ENCODE measurements at regions not wholly inside any gene's neighbourhood (a gene's known extent, or its start where the extent isn't known, plus 50 kb on each side); places are given as distances from the start of the nearest gene placed in this dataset.

GRCh38 chr18:67728364-67728763 is 211.8 kb upstream of the DSEL start:
- no peaks in the 10 kb centered on the region for H3K36me3 ChIP-seq (ENCODE audit: low read depth)

GRCh38 chr18:67726882-67727281 is 210.4 kb upstream of the DSEL start:
- Histone ChIP-seq H3K9me2 (ENCODE audit: insufficient read depth) (no peaks in the 10 kb centered on the region), H3K4me2 (ENCODE audit: unreplicated experiment) (no peak overlapping the region), H3K9me3 (ENCODE audit: low read depth) (no peaks in the 10 kb centered on the region), H4K20me1 (ENCODE audit: insufficient read depth) (no peaks in the 10 kb centered on the region), H3K9ac (no peak overlapping the region), H3K4me3 (no peak overlapping the region), H3F3A (ENCODE audit: insufficient read depth) (peaks cover 18% of the 10 kb centered on the region), H3K79me2 (ENCODE audit: insufficient read depth) (no peaks in the 10 kb centered on the region), H3K27me3 (replicated peaks; ENCODE audit: insufficient read depth) (no peaks in the 10 kb centered on the region), H2AFZ (no peak overlapping the region), H3K4me1 (ENCODE audit: insufficient read depth) (peaks cover 19% of the 10 kb centered on the region), H3K36me3 (ENCODE audit: low read depth) (no peaks in the 10 kb centered on the region), H3K27ac (no peak overlapping the region)
- in situ Hi-C loops (cut with MboI), result no loop called here
- TF ChIP-seq EZH2phosphoT487 (IDR thresholded peaks at IDR 0.05; ENCODE audit: insufficient read depth, low read depth), result no peak
- no peak for TF ChIP-seq EZH2 (IDR thresholded peaks at IDR 0.05; ENCODE audit: insufficient read depth, poor library complexity, severe bottlenecking)
- DNase-seq, result no peak
- WGBS, 2 experiments (ENCODE audit: low coverage in 1 of 2, low lambda C conversion rate in 2 of 2, missing lambda C conversion rate in 2 of 2), result 47 to 48% methylated on average over 2 of the region's 2 CpGs

More at GRCh38 chr18:67728364-67728763, 211.8 kb upstream of the DSEL start:
- H3K4me3 ChIP-seq, result no peak overlapping the region
- no peak for TF ChIP-seq EZH2 (IDR thresholded peaks at IDR 0.05; ENCODE audit: insufficient read depth, poor library complexity, severe bottlenecking)
- TF ChIP-seq EZH2phosphoT487 (IDR thresholded peaks at IDR 0.05; ENCODE audit: insufficient read depth, low read depth), result no peak
- H3K27me3 ChIP-seq (replicated peaks; ENCODE audit: insufficient read depth), result no peaks in the 10 kb centered on the region
- H3K9me3 ChIP-seq (ENCODE audit: low read depth), result no peaks in the 10 kb centered on the region
- H3K4me1 ChIP-seq (ENCODE audit: insufficient read depth), result peaks cover 34% of the 10 kb centered on the region
- H3K9ac ChIP-seq, result no peak overlapping the region
- H3K9me2 ChIP-seq (ENCODE audit: insufficient read depth), result no peaks in the 10 kb centered on the region
- 90 to 93% methylated on average over 2 of the region's 2 CpGs for WGBS, 2 experiments (ENCODE audit: low coverage in 1 of 2, low lambda C conversion rate in 2 of 2, missing lambda C conversion rate in 2 of 2)
- no peaks in the 10 kb centered on the region for H3K79me2 ChIP-seq (ENCODE audit: insufficient read depth)
- DNase-seq, result no peak
- H3K27ac ChIP-seq, result no peak overlapping the region
- no peak overlapping the region for H2AFZ ChIP-seq
- H3F3A ChIP-seq (ENCODE audit: insufficient read depth), result peaks cover 27% of the 10 kb centered on the region
- H3K4me2 ChIP-seq (ENCODE audit: unreplicated experiment), result no peak overlapping the region
- in situ Hi-C loops (cut with MboI), result no loop called here
- no peaks in the 10 kb centered on the region for H4K20me1 ChIP-seq (ENCODE audit: insufficient read depth)

- Histone ChIP-seq H4K20me1 (ENCODE audit: insufficient read depth) (no peaks in the 10 kb centered on the region), H2AFZ (no peak overlapping the region), H3K36me3 (ENCODE audit: low read depth) (no peaks in the 10 kb centered on the region), H3K4me2 (ENCODE audit: unreplicated experiment) (no peak overlapping the region), H3K4me1 (ENCODE audit: insufficient read depth) (no peaks in the 10 kb centered on the region), H3K9ac (no peak overlapping the region), H3K9me3 (ENCODE audit: low read depth) (no peaks in the 10 kb centered on the region), H3F3A (ENCODE audit: insufficient read depth) (no peaks in the 10 kb centered on the region), H3K27me3 (replicated peaks; ENCODE audit: insufficient read depth) (no peaks in the 10 kb centered on the region), H3K9me2 (ENCODE audit: insufficient read depth) (no peaks in the 10 kb centered on the region), H3K27ac (no peak overlapping the region), H3K4me3 (no peak overlapping the region), H3K79me2 (ENCODE audit: insufficient read depth) (no peaks in the 10 kb centered on the region)
- 79 to 84% methylated on average over 8 of the region's 8 CpGs for WGBS, 2 experiments (ENCODE audit: low coverage in 1 of 2, low lambda C conversion rate in 2 of 2, missing lambda C conversion rate in 2 of 2)
- in situ Hi-C loops (cut with MboI), result no loop called here
- no peak for DNase-seq
- TF ChIP-seq EZH2 (IDR thresholded peaks at IDR 0.05; ENCODE audit: insufficient read depth, poor library complexity, severe bottlenecking), result no peak
- TF ChIP-seq EZH2phosphoT487 (IDR thresholded peaks at IDR 0.05; ENCODE audit: insufficient read depth, low read depth), result no peak
Measured at GRCh38 chr18:67717800-67718199, 201.3 kb upstream of the DSEL start.

- Histone ChIP-seq H3K27me3 (replicated peaks; ENCODE audit: insufficient read depth) (no peaks in the 10 kb centered on the region), H3K79me2 (ENCODE audit: insufficient read depth) (no peaks in the 10 kb centered on the region), H3K9ac (no peak overlapping the region), H3K9me2 (ENCODE audit: insufficient read depth) (no peaks in the 10 kb centered on the region), H3K4me3 (no peak overlapping the region), H4K20me1 (ENCODE audit: insufficient read depth) (no peaks in the 10 kb centered on the region), H3K27ac (no peak overlapping the region), H3K4me2 (ENCODE audit: unreplicated experiment) (no peak overlapping the region), H3F3A (ENCODE audit: insufficient read depth) (no peaks in the 10 kb centered on the region), H2AFZ (no peak overlapping the region), H3K9me3 (ENCODE audit: low read depth) (no peaks in the 10 kb centered on the region), H3K36me3 (ENCODE audit: low read depth) (no peaks in the 10 kb centered on the region), H3K4me1 (ENCODE audit: insufficient read depth) (no peaks in the 10 kb centered on the region)
- 90 to 93% methylated on average over 2 of the region's 2 CpGs for WGBS, 2 experiments (ENCODE audit: low coverage in 1 of 2, low lambda C conversion rate in 2 of 2, missing lambda C conversion rate in 2 of 2)
- no peak for TF ChIP-seq EZH2 (IDR thresholded peaks at IDR 0.05; ENCODE audit: insufficient read depth, poor library complexity, severe bottlenecking)
- no peak for TF ChIP-seq EZH2phosphoT487 (IDR thresholded peaks at IDR 0.05; ENCODE audit: insufficient read depth, low read depth)
- no peak for DNase-seq
- in situ Hi-C loops (cut with MboI), result no loop called here
Measured at GRCh38 chr18:67715567-67715966, 199.0 kb upstream of the DSEL start.

DNA sequence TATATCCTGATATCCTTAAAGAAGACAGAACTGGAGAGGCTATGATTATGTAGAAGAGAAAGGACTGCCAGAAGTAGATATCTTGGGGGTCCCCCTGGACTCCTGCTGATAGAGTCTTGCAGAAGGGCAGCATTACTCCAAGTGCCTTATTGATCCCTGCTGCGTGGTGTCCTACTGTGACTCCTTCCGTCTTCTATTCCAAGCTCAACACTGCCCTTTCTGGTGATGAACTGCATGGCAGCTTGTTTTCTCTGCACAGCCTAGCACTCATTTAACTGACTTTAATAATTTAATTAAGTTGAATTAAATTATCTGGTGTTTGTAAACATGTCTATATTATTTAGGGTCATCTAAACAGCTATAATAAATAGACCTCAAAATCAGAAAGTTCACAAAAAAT is 194.1 kb upstream of the DSEL start:
- Histone ChIP-seq H3K9me3 (ENCODE audit: low read depth) (no peaks in the 10 kb centered on the region), H3K4me2 (ENCODE audit: unreplicated experiment) (no peak overlapping the region), H3K27me3 (replicated peaks; ENCODE audit: insufficient read depth) (no peaks in the 10 kb centered on the region), H3K79me2 (ENCODE audit: insufficient read depth) (no peaks in the 10 kb centered on the region), H3K4me1 (ENCODE audit: insufficient read depth) (no peaks in the 10 kb centered on the region), H3K27ac (no peak overlapping the region), H3K36me3 (ENCODE audit: low read depth) (no peaks in the 10 kb centered on the region), H4K20me1 (ENCODE audit: insufficient read depth) (no peaks in the 10 kb centered on the region), H3K9me2 (ENCODE audit: insufficient read depth) (no peaks in the 10 kb centered on the region), H3F3A (ENCODE audit: insufficient read depth) (no peaks in the 10 kb centered on the region), H3K4me3 (no peak overlapping the region), H2AFZ (no peak overlapping the region), H3K9ac (no peak overlapping the region)
- in situ Hi-C loops (cut with MboI), result no loop called here
- no peak for TF ChIP-seq EZH2 (IDR thresholded peaks at IDR 0.05; ENCODE audit: insufficient read depth, poor library complexity, severe bottlenecking)
- 88 to 89% methylated on average over 2 of the region's 2 CpGs for WGBS, 2 experiments (ENCODE audit: low coverage in 1 of 2, low lambda C conversion rate in 2 of 2, missing lambda C conversion rate in 2 of 2)
- DNase-seq, result no peak

All from GM23248 (cell line).